IMR-90 (cell line): ENCODE measurements at regions not wholly inside any gene's neighbourhood (a gene's known extent, or its start where the extent isn't known, plus 50 kb on each side); places are given as distances from the start of the nearest gene placed in this dataset.

Source experiments
- ATAC-seq: fragments of 200-7000 bp; cut with Tn5 transposase; 2 replicates; pipeline ENCODE4 v1.9.1; 2020; ENCODE audit warnings: low read depth, mild to moderate bottlenecking, moderate library complexity
- BruUV-seq: library from RNA; stranded (reverse); fragments of 400-500 nt; replicated peaks from 2 replicates; lab custom pipeline; 2021; lab: Mats Ljungman, UMichigan
- CTCF ChIA-PET: fragments of 300-600 bp; formaldehyde crosslinking; extraction: SDS; loops from one replicate; lab custom pipeline; 2021; ENCODE audit warnings: antibody characterized with exemption; lab: Yijun Ruan, JAX
- POLR2A ChIA-PET: fragments of 300-600 bp; sonication (Branson Sonifier 250); formaldehyde crosslinking; loops from one replicate; lab custom pipeline; 2022; ENCODE audit warnings: antibody characterized with exemption; ENCODE audit not compliant: unreplicated experiment; lab: Charles Lee
- DNase-seq: peaks from one replicate; pipeline ENCODE4 v3.0.0; 2013
- H2AFZ ChIP-seq: replicated peaks from 2 replicates; pipeline ENCODE3; 2013; ENCODE audit warnings: low read length, mild to moderate bottlenecking; ENCODE audit not compliant: poor library complexity
- H2AK5ac ChIP-seq: 2 replicates; pipeline ENCODE4 v1.6.1; 2013; ENCODE audit warnings: low read depth, low read length, inconsistent platforms
- H2AK9ac ChIP-seq: replicated peaks from 2 replicates; pipeline ENCODE3; 2013; ENCODE audit warnings: mild to moderate bottlenecking, low read depth, low read length, moderate library complexity; ENCODE audit not compliant: poor library complexity
- H2BK120ac ChIP-seq: 2 replicates; pipeline ENCODE4 v1.6.1; 2013; ENCODE audit warnings: low read depth, low read length, inconsistent platforms
- H2BK15ac ChIP-seq: 3 replicates; pipeline ENCODE4 v1.6.1; 2013; ENCODE audit warnings: low read depth, low read length, inconsistent platforms
- H2BK20ac ChIP-seq: 2 replicates; pipeline ENCODE4 v1.6.1; 2013; ENCODE audit warnings: low read depth, mild to moderate bottlenecking, inconsistent platforms, low read length, moderate library complexity
- H2BK5ac ChIP-seq: 2 replicates; pipeline ENCODE4 v1.6.1; 2013; ENCODE audit warnings: mild to moderate bottlenecking, low read depth, low read length, inconsistent platforms; ENCODE audit not compliant: poor library complexity, severe bottlenecking
- H3K14ac ChIP-seq: replicated peaks from 2 replicates; pipeline ENCODE4 v1.6.1; 2013; ENCODE audit warnings: low read depth, low read length, inconsistent platforms
- H3K18ac ChIP-seq: 2 replicates; pipeline ENCODE4 v1.6.1; 2013; ENCODE audit warnings: low read depth, low read length, control low read depth
- H3K23ac ChIP-seq: 2 replicates; pipeline ENCODE4 v1.6.1; 2013; ENCODE audit warnings: low read depth, low read length, inconsistent platforms
- H3K27ac ChIP-seq: 2 replicates; pipeline ENCODE4 v1.5.1; 2013; ENCODE audit warnings: mild to moderate bottlenecking, control low read depth, low read length; ENCODE audit not compliant: insufficient read depth
- H3K27me3 ChIP-seq: 2 replicates; pipeline ENCODE4 v1.6.1; 2013; ENCODE audit warnings: low read length; ENCODE audit not compliant: control insufficient read depth, insufficient read depth
- H3K36me3 ChIP-seq: 2 replicates; pipeline ENCODE4 v1.6.1; 2013; ENCODE audit warnings: low read length, mixed read lengths; ENCODE audit not compliant: control insufficient read depth, insufficient read depth
- H3K4ac ChIP-seq: 2 replicates; pipeline ENCODE4 v1.6.1; 2013; ENCODE audit warnings: low read depth, low read length, inconsistent platforms
- H3K4me1 ChIP-seq: 2 replicates; pipeline ENCODE4 v1.6.1; 2013; ENCODE audit warnings: low read length, mixed read lengths; ENCODE audit not compliant: control insufficient read depth, insufficient read depth
- H3K4me2 ChIP-seq: 2 replicates; pipeline ENCODE4 v1.6.1; 2013; ENCODE audit warnings: low read depth, mild to moderate bottlenecking, control low read depth, low read length, moderate library complexity
- H3K4me3 ChIP-seq: 2 replicates; pipeline ENCODE4 v1.5.1; 2013; ENCODE audit warnings: low read depth, mild to moderate bottlenecking, control low read depth, low read length, moderate library complexity; ENCODE audit not compliant: insufficient read depth
- H3K56ac ChIP-seq: 2 replicates; pipeline ENCODE4 v1.6.1; 2013; ENCODE audit warnings: low read length, inconsistent platforms; ENCODE audit not compliant: insufficient read depth; ENCODE audit errors: extremely low read depth
- H3K79me1 ChIP-seq, 2 experiments: 2 replicates each; pipeline ENCODE4 v1.6.1; 2013; ENCODE audit warnings: low read length in 2 of 2, inconsistent platforms in 1 of 2, low read depth in 1 of 2
- H3K9ac ChIP-seq: 2 replicates; pipeline ENCODE4 v1.6.1; 2013; ENCODE audit warnings: low read depth, low read length, control low read depth
- H3K9me1 ChIP-seq: 2 replicates; pipeline ENCODE4 v1.6.1; 2013; ENCODE audit warnings: low read length, inconsistent platforms; ENCODE audit not compliant: insufficient read depth
- H3K9me3 ChIP-seq: 2 replicates; pipeline ENCODE4 v1.6.1; 2013; ENCODE audit warnings: low read length; ENCODE audit not compliant: control insufficient read depth, insufficient read depth
- H4K20me1 ChIP-seq: 2 replicates; pipeline ENCODE4 v1.6.1; 2013; ENCODE audit warnings: low read length, inconsistent platforms; ENCODE audit not compliant: insufficient read depth
- H4K5ac ChIP-seq: 2 replicates; pipeline ENCODE4 v1.6.1; 2013; ENCODE audit warnings: mild to moderate bottlenecking, low read depth, low read length, control low read depth
- H4K8ac ChIP-seq, 2 experiments: 2 replicates each; pipeline ENCODE4 v1.6.1; 2013; ENCODE audit warnings: low read depth in 2 of 2, low read length in 2 of 2, control low read depth in 1 of 2, inconsistent platforms in 1 of 2
- H4K91ac ChIP-seq: 2 replicates; pipeline ENCODE4 v1.6.1; 2013; ENCODE audit warnings: low read depth, low read length, inconsistent platforms; ENCODE audit not compliant: insufficient read depth
- BHLHE40 ChIP-seq: fragments of 150-350 bp; IDR thresholded peaks from 2 replicates; pipeline ENCODE4 v1.6.1; 2016; ENCODE audit warnings: mild to moderate bottlenecking, low read depth, low read length
- CEBPB ChIP-seq: IDR thresholded peaks from 2 replicates; pipeline ENCODE4 v1.6.1; 2012; ENCODE audit warnings: low read depth, low read length, improper control_type of control experiment
- CHD1 ChIP-seq: IDR thresholded peaks from 2 replicates; pipeline ENCODE4 v1.6.1; 2012; ENCODE audit warnings: low read depth, low read length, improper control_type of control experiment
- CTCF ChIP-seq: conservative IDR thresholded peaks from 2 replicates; pipeline ENCODE4 v1.5.1; 2012; ENCODE audit warnings: mild to moderate bottlenecking, low read depth, low read length, improper control_type of control experiment
- FOS ChIP-seq: fragments of 150-350 bp; IDR thresholded peaks from 2 replicates; pipeline ENCODE4 v1.6.1; 2016; ENCODE audit warnings: low read depth, low read length
- MAFK ChIP-seq: IDR thresholded peaks from 2 replicates; pipeline ENCODE4 v1.6.1; 2012; ENCODE audit warnings: low read depth, low read length, improper control_type of control experiment
- MAZ ChIP-seq: IDR thresholded peaks from 2 replicates; pipeline ENCODE4 v1.6.1; 2012; ENCODE audit warnings: low read depth, mild to moderate bottlenecking, low read length, improper control_type of control experiment, moderate library complexity, borderline replicate concordance
- MXI1 ChIP-seq: IDR thresholded peaks from 2 replicates; pipeline ENCODE4 v1.6.1; 2012; ENCODE audit warnings: low read depth, mild to moderate bottlenecking, low read length, moderate library complexity, borderline replicate concordance
- NFE2L2 ChIP-seq: fragments of 150-350 bp; IDR thresholded peaks from 2 replicates; pipeline ENCODE4 v1.6.1; 2016; ENCODE audit warnings: low read depth, mild to moderate bottlenecking, low read length
- POLR2A ChIP-seq: IDR thresholded peaks from 2 replicates; pipeline ENCODE4 v1.6.1; 2012; ENCODE audit warnings: mild to moderate bottlenecking, low read depth, low read length
- RAD21 ChIP-seq: IDR thresholded peaks from 2 replicates; pipeline ENCODE4 v1.6.1; 2012; ENCODE audit warnings: low read length, improper control_type of control experiment
- RCOR1 ChIP-seq: IDR thresholded peaks from 2 replicates; pipeline ENCODE4 v1.6.1; 2012; ENCODE audit warnings: mild to moderate bottlenecking, low read length, improper control_type of control experiment; ENCODE audit not compliant: insufficient replicate concordance
- RFX5 ChIP-seq: IDR thresholded peaks from 2 replicates; pipeline ENCODE4 v1.8.0; 2012; ENCODE audit warnings: low read depth, mild to moderate bottlenecking, low read length, moderate library complexity
- SMC3 ChIP-seq: fragments of 150-350 bp; IDR thresholded peaks from 2 replicates; pipeline ENCODE4 v1.6.1; 2016; ENCODE audit warnings: low read depth, mild to moderate bottlenecking, antibody characterized with exemption, low read length, moderate library complexity
- USF2 ChIP-seq: fragments of 150-350 bp; IDR thresholded peaks from 2 replicates; pipeline ENCODE4 v1.6.1; 2017; ENCODE audit warnings: mild to moderate bottlenecking, antibody characterized with exemption, low read length, low read depth
- WGBS, 2 experiments: methylation state at CpG; one replicate each; pipeline versions ENCODE4 v1.1.5 to v1.1.7; 2013; ENCODE audit warnings: missing lambda C conversion rate in 2 of 2; ENCODE audit not compliant: insufficient read length in 1 of 2; ENCODE audit errors: extremely low coverage in 2 of 2; 5-methylcytosine and 5-hydroxymethylcytosine counted together
- dilution Hi-C: fragments of 300-500 bp; cut with HindIII; formaldehyde crosslinking; loops from one replicate; pipeline ENCODE4 v1.14.3; 2018; ENCODE audit warnings: low sequenced_read_pairs; ENCODE audit not compliant: unreplicated experiment
- in situ Hi-C: fragments of 300-500 bp; cut with MboI; formaldehyde crosslinking; loops from 3 replicates; pipeline ENCODE4 v1.14.3; 2019; ENCODE audit warnings: low sequenced_read_pairs, inconsistent platforms, mixed read lengths
- intact Hi-C: fragments of 100-400 bp; cut with micrococcal nuclease; formaldehyde crosslinking; loops from 2 replicates; pipeline ENCODE4 v1.10.0; 2022
- TF ChIP-seq, protein P1 (sequence below): fragments of 150-350 bp; IDR thresholded peaks from 2 replicates; pipeline ENCODE4 v1.6.1; 2016; ENCODE audit warnings: low read depth, mild to moderate bottlenecking, low read length, moderate library complexity, borderline replicate concordance

GRCh38 chr17:79169861-79170260 lies 95.2 kb downstream of the ENGASE start:
- H3K4me3 ChIP-seq, result no peak overlapping the region
- H2AK5ac ChIP-seq, result no peak overlapping the region
- H3K14ac ChIP-seq, result no peak overlapping the region
- no peak for ATAC-seq
- H3K27ac ChIP-seq, result no peak overlapping the region
- no peak for TF ChIP-seq FOS
- no peak for TF ChIP-seq CTCF
- no peak for TF ChIP-seq CHD1
- TF ChIP-seq, protein P1, sequence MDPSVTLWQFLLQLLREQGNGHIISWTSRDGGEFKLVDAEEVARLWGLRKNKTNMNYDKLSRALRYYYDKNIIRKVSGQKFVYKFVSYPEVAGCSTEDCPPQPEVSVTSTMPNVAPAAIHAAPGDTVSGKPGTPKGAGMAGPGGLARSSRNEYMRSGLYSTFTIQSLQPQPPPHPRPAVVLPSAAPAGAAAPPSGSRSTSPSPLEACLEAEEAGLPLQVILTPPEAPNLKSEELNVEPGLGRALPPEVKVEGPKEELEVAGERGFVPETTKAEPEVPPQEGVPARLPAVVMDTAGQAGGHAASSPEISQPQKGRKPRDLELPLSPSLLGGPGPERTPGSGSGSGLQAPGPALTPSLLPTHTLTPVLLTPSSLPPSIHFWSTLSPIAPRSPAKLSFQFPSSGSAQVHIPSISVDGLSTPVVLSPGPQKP, result no peak
- no peak for TF ChIP-seq POLR2A
- no peak for TF ChIP-seq SMC3
- TF ChIP-seq RFX5, result no peak
- TF ChIP-seq MAZ, result no peak
- no peak for TF ChIP-seq USF2
- TF ChIP-seq MXI1, result no peak
- TF ChIP-seq MAFK, result no peak
- no peak for TF ChIP-seq RAD21
- no peak for TF ChIP-seq BHLHE40
- no peak for TF ChIP-seq NFE2L2
- no peak for TF ChIP-seq RCOR1
- TF ChIP-seq CEBPB, result no peak
- no peak overlapping the region for H4K5ac ChIP-seq
- H2BK20ac ChIP-seq, result no peak overlapping the region
- no peak overlapping the region for H3K56ac ChIP-seq
- no peak overlapping the region for H2AK9ac ChIP-seq
- intact Hi-C loops, result no loop called here
- no peak overlapping the region for H2BK120ac ChIP-seq
- no peak overlapping the region for H4K8ac ChIP-seq
- in situ Hi-C loops, result no loop called here
- DNase-seq, result no peak
- no peak overlapping the region for H3K4me2 ChIP-seq
- WGBS, 2 experiments, result 88% methylated on average over 4 of the region's 6 CpGs; no CpG with 5 or more reads in 1 of the 2 experiments
- dilution Hi-C loops, result no loop called here
- H3K4me1 ChIP-seq, result no peaks in the 10 kb centered on the region
- no peak overlapping the region for H2BK5ac ChIP-seq
- H3K18ac ChIP-seq, result no peak overlapping the region
- H2AFZ ChIP-seq, result no peak overlapping the region
- peaks cover 29% of the 10 kb centered on the region for H3K27me3 ChIP-seq
- no peak overlapping the region for H3K23ac ChIP-seq
- H4K20me1 ChIP-seq, result no peaks in the 10 kb centered on the region
- H3K9me3 ChIP-seq, result no peaks in the 10 kb centered on the region
- CTCF ChIA-PET, result no interaction called here
- H4K91ac ChIP-seq, result no peak overlapping the region
- POLR2A ChIA-PET, result no interaction called here
- no peak overlapping the region for H3K4ac ChIP-seq
- H3K9me1 ChIP-seq, result 0 out of 2 replicates have a peak, but pooled peaks cover 6% of the 10 kb centered on the region
- H2BK15ac ChIP-seq, result no peak overlapping the region
- no peaks in the 10 kb centered on the region for H3K79me1 ChIP-seq
- H3K36me3 ChIP-seq, result no peaks in the 10 kb centered on the region
- no TSS peak for BruUV-seq
- H3K9ac ChIP-seq, result no peak overlapping the region
